ENCODE measurements at regions not wholly inside any gene's neighbourhood (a gene's known extent, or its start where the extent isn't known, plus 50 kb on each side); places are given as distances from the start of the nearest gene placed in this dataset.

DNA sequence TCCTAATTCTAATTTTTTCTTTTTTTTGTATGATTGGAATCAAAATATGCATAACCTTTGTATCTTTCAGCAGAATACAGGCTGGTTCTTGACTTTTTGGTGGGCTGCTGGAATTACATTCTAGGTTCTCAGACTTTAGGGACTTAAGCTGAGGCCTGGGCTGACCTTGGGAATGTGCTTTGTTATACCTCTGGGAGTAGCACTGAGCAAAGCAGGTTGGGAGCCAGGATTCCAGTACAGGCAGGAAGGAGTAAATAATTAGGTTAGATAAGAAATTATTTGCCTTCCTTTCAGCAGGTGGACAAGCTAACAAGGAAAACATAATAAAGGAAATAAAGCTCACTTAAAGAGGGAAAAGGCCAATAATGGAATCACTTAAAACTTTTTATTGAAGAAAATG is 49.9 kb upstream of the SLC4A4 start:
- DNase-seq = no peak

Data from 8988T (cell line).